ENCODE measurements at regions not wholly inside any gene's neighbourhood (a gene's known extent, or its start where the extent isn't known, plus 50 kb on each side); places are given as distances from the start of the nearest gene placed in this dataset.

DNA sequence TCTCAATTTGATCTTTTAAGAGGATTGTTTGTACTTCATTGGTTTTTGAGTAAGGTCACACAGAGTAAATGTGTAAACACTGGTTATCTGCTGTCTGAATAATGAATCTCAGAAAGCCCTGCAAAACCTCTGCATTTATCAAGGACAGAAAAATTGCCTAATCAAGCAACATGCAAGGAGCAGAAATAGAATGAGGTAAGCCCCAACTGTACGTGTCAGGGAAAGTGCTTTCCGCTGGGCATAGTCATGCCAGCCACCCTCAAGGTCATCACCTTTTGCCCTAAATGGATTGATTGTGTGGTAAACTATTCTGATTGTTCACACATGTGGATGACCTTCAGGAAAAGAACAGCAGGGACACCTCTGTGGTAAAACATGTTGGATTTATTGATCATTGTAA, 376.9 kb upstream of the KCNN2 start:
- H3K4me3 ChIP-seq, result no peak overlapping the region
- no peaks in the 10 kb centered on the region for H3K79me2 ChIP-seq (ENCODE audit: control insufficient read depth, insufficient read depth, low read length)
- no TSS peak for BruUV-seq (replicated peaks)
- no peak overlapping the region for H3K9ac ChIP-seq (ENCODE audit: insufficient read depth in 1 of 2, low read depth in 2 of 2, low read length in 2 of 2)
- TF ChIP-seq ZNF124 (CRISPR knock-in tag; IDR thresholded peaks at IDR 0.05) (no peak), ZBTB1 (CRISPR knock-in tag; IDR thresholded peaks at IDR 0.05; ENCODE audit: borderline replicate concordance, low read depth) (no peak), EZH2 (IDR thresholded peaks at IDR 0.05; ENCODE audit: borderline replicate concordance, low read depth, low read length) (no peak), ILF3 (IDR thresholded peaks at IDR 0.05; ENCODE audit: borderline replicate concordance) (no peak), E2F3 (CRISPR knock-in tag; IDR thresholded peaks at IDR 0.05) (no peak), FOXA1 (IDR thresholded peaks at IDR 0.05; ENCODE audit: borderline replicate concordance) (no peak), PRMT5 (CRISPR knock-in tag; IDR thresholded peaks at IDR 0.05) (no peak), HEY1 (CRISPR knock-in tag; IDR thresholded peaks at IDR 0.05; ENCODE audit: borderline replicate concordance) (no peak), FOSL1 (tag; conservative IDR thresholded peaks at IDR 0.05) (no peak), BCOR (IDR thresholded peaks at IDR 0.05) (no peak)
- TF ChIP-seq, protein P1, sequence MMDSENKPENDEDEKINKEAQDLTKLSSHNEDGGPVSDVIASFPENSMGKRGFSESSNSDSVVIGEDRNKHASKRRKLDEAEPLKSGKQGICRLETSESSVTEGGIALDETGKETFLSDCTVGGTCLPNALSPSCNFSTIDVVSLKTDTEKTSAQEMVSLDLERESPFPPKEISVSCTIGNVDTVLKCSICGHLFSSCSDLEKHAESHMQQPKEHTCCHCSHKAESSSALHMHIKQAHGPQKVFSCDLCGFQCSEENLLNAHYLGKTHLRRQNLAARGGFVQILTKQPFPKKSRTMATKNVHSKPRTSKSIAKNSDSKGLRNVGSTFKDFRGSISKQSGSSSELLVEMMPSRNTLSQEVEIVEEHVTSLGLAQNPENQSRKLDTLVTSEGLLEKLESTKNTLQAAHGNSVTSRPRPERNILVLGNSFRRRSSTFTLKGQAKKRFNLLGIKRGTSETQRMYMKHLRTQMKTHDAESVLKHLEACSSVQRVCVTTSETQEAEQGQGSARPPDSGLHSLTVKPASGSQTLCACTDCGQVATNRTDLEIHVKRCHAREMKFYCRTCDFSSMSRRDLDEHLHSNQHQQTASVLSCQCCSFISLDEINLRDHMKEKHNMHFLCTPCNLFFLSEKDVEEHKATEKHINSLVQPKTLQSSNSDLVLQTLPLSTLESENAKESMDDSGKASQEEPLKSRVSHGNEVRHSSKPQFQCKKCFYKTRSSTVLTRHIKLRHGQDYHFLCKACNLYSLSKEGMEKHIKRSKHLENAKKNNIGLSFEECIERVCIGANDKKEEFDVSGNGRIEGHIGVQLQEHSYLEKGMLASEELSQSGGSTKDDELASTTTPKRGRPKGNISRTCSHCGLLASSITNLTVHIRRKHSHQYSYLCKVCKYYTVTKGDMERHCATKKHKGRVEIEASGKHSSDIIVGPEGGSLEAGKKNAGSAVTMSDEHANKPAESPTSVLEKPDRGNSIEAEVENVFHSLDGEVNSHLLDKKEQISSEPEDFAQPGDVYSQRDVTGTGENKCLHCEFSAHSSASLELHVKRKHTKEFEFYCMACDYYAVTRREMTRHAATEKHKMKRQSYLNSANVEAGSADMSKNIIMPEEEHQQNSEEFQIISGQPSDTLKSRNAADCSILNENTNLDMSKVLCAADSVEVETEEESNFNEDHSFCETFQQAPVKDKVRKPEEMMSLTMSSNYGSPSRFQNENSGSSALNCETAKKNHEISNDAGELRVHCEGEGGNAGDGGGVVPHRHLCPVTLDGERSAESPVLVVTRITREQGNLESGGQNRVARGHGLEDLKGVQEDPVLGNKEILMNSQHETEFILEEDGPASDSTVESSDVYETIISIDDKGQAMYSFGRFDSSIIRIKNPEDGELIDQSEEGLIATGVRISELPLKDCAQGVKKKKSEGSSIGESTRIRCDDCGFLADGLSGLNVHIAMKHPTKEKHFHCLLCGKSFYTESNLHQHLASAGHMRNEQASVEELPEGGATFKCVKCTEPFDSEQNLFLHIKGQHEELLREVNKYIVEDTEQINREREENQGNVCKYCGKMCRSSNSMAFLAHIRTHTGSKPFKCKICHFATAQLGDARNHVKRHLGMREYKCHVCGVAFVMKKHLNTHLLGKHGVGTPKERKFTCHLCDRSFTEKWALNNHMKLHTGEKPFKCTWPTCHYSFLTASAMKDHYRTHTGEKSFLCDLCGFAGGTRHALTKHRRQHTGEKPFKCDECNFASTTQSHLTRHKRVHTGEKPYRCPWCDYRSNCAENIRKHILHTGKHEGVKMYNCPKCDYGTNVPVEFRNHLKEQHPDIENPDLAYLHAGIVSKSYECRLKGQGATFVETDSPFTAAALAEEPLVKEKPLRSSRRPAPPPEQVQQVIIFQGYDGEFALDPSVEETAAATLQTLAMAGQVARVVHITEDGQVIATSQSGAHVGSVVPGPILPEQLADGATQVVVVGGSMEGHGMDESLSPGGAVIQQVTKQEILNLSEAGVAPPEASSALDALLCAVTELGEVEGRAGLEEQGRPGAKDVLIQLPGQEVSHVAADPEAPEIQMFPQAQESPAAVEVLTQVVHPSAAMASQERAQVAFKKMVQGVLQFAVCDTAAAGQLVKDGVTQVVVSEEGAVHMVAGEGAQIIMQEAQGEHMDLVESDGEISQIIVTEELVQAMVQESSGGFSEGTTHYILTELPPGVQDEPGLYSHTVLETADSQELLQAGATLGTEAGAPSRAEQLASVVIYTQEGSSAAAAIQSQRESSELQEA (IDR thresholded peaks at IDR 0.05; ENCODE audit: low read depth), result no peak
- 4% methylated on average over 2 of the region's 2 CpGs for WGBS (ENCODE audit: insufficient coverage, low coverage, missing lambda C conversion rate)
- no peak for ATAC-seq
- no peak for FAIRE-seq
- peaks cover 2% of the 10 kb centered on the region; the same call in 1 of the 2 replicates for H3K9me3 ChIP-seq (replicated peaks; ENCODE audit: control insufficient read depth, insufficient read depth, low read depth, low read length)
- no peaks in the 10 kb centered on the region for H3K4me1 ChIP-seq (replicated peaks in 1 of 2; ENCODE audit: control insufficient read depth in 2 of 2, insufficient read depth in 2 of 2, low read length in 2 of 2)
- DNase-seq (ENCODE audit: extremely low read depth in 1 of 4, low spot score in 3 of 4), result no peak
- H3K27me3 ChIP-seq (ENCODE audit: control insufficient read depth in 2 of 2, insufficient read depth in 2 of 2, low read length in 2 of 2), result no peaks in the 10 kb centered on the region
- no peak overlapping the region for H3K4me2 ChIP-seq (ENCODE audit: insufficient read depth, low read length)
- H3K36me3 ChIP-seq (ENCODE audit: control insufficient read depth, insufficient read depth, low read length), result no peaks in the 10 kb centered on the region
- intact Hi-C loops (cut with micrococcal nuclease), result no loop called here
- in situ Hi-C loops (cut with MboI), result no loop called here
- POLR2A ChIA-PET, result no interaction called here
- CTCF ChIA-PET (ENCODE audit: low intra/inter-chr PET ratio), result no interaction called here
- H3K9me1 ChIP-seq (ENCODE audit: control insufficient read depth, insufficient read depth, low read length), result no peaks in the 10 kb centered on the region
- no peak overlapping the region for H2AFZ ChIP-seq (ENCODE audit: low read depth, low read length)
- H3K27ac ChIP-seq (ENCODE audit: extremely low read depth, low read depth, low read length), result no peak overlapping the region
- H4K20me1 ChIP-seq (replicated peaks; ENCODE audit: control insufficient read depth, insufficient read depth, low read length), result no peaks in the 10 kb centered on the region
